Amniotic epithelial cell (primary cell): ENCODE measurements at regions not wholly inside any gene's neighbourhood (a gene's known extent, or its start where the extent isn't known, plus 50 kb on each side); places are given as distances from the start of the nearest gene placed in this dataset.
"Not testable (repeated sequence)": the region's sequence is repeated elsewhere in the genome, so short reads cannot be mapped to it uniquely, and the experiment has no call there.

Experiments
- DNase-seq: peaks from one replicate; pipeline ENCODE4 v3.0.0-alpha.2; 2010; ENCODE audit warnings: low read depth

- DNase-seq = not testable (repeated sequence)
These were observed 2879.9 kb downstream of the RPIA start for GRCh38 chr2:91571239-91571923.

GRCh38 chr2:91573018-91573417 is 2881.5 kb downstream of the RPIA start:
- not testable (repeated sequence) for DNase-seq

GRCh38 chr2:91573755-91574154 is 2882.3 kb downstream of the RPIA start:
- DNase-seq = not testable (repeated sequence)

GRCh38 chr2:91574255-91574654 is 2882.8 kb downstream of the RPIA start:
- DNase-seq = not testable (repeated sequence)

- not testable (repeated sequence) for DNase-seq
These were observed 2884.2 kb downstream of the RPIA start for GRCh38 chr2:91575701-91576100.

- not testable (repeated sequence) for DNase-seq
These were observed 2885.9 kb downstream of the RPIA start for GRCh38 chr2:91577406-91577805.

GRCh38 chr2:91578678-91579077 is 2887.2 kb downstream of the RPIA start:
- not testable (repeated sequence) for DNase-seq

- not testable (repeated sequence) for DNase-seq
These were observed 2888.1 kb downstream of the RPIA start for GRCh38 chr2:91579555-91579954.

GRCh38 chr2:91580043-91580442 is 2888.6 kb downstream of the RPIA start:
- DNase-seq = not testable (repeated sequence)

GRCh38 chr2:91587098-91587497 is 2895.6 kb downstream of the RPIA start:
- not testable (repeated sequence) for DNase-seq

GRCh38 chr2:91587908-91588535 is 2896.5 kb downstream of the RPIA start:
- not testable (repeated sequence) for DNase-seq

GRCh38 chr2:91588782-91589223 is 2897.3 kb downstream of the RPIA start:
- not testable (repeated sequence) for DNase-seq

GRCh38 chr2:91589454-91590328 is 2898.2 kb downstream of the RPIA start:
- not testable (repeated sequence) for DNase-seq

- not testable (repeated sequence) for DNase-seq
These were observed 2898.9 kb downstream of the RPIA start for GRCh38 chr2:91590381-91590780.

- not testable (repeated sequence) for DNase-seq
These were observed 2899.6 kb downstream of the RPIA start for GRCh38 chr2:91591066-91591465.

GRCh38 chr2:91597436-91597835 is 2906.0 kb downstream of the RPIA start:
- DNase-seq = not testable (repeated sequence)

- DNase-seq = peak; percentile 4
These were observed 2907.0 kb downstream of the RPIA start for GRCh38 chr2:91598519-91598918.

GRCh38 chr2:91599000-91599399 is 2907.5 kb downstream of the RPIA start:
- not testable (repeated sequence) for DNase-seq

GRCh38 chr2:91602860-91603259 is 2911.4 kb downstream of the RPIA start:
- not testable (repeated sequence) for DNase-seq

GRCh38 chr2:91603996-91604395 is 2912.5 kb downstream of the RPIA start:
- not testable (repeated sequence) for DNase-seq

- not testable (repeated sequence) for DNase-seq
These were observed 2913.2 kb downstream of the RPIA start for GRCh38 chr2:91604629-91605028.

GRCh38 chr2:91623739-91624138 is 2932.3 kb downstream of the RPIA start:
- not testable (repeated sequence) for DNase-seq
